GM23338 (cell line): ENCODE measurements at regions not wholly inside any gene's neighbourhood (a gene's known extent, or its start where the extent isn't known, plus 50 kb on each side); places are given as distances from the start of the nearest gene placed in this dataset.

Experiments
- ATAC-seq: fragments of 200-7000 bp; cut with Tn5 transposase; 3 replicates; pipeline ENCODE4 v1.9.1; 2020
- DNase-seq: peaks from one replicate; pipeline ENCODE4 v3.0.0-alpha.2; 2015; ENCODE audit warnings: low spot score
- H2AFZ ChIP-seq: fragments of 200-600 bp; sonication (generic); 2 replicates; pipeline ENCODE4 v1.8.0; 2016; ENCODE audit warnings: antibody characterized with exemption, mild to moderate bottlenecking, moderate library complexity
- H3F3A ChIP-seq: fragments of 200-600 bp; sonication (generic); replicated peaks from 2 replicates; pipeline ENCODE4 v1.8.0; 2017; ENCODE audit warnings: antibody characterized with exemption, mixed run types, low read depth
- H3K27ac ChIP-seq: fragments of 200-600 bp; sonication (generic); 2 replicates; pipeline ENCODE4 v1.6.1; 2016; ENCODE audit warnings: low read depth
- H3K27me3 ChIP-seq: fragments of 200-600 bp; sonication (generic); 2 replicates; pipeline ENCODE4 v1.8.0; 2016; ENCODE audit warnings: mild to moderate bottlenecking, mixed run types, moderate library complexity; ENCODE audit not compliant: insufficient read depth
- H3K36me3 ChIP-seq: fragments of 200-600 bp; sonication (generic); 2 replicates; pipeline ENCODE4 v1.8.0; 2016; ENCODE audit warnings: mild to moderate bottlenecking; ENCODE audit not compliant: insufficient read depth
- H3K4me1 ChIP-seq: fragments of 200-600 bp; sonication (generic); 2 replicates; pipeline ENCODE4 v1.8.0; 2016; ENCODE audit warnings: mild to moderate bottlenecking, moderate library complexity; ENCODE audit not compliant: insufficient read depth
- H3K4me2 ChIP-seq: fragments of 200-600 bp; sonication (generic); 2 replicates; pipeline ENCODE4 v1.7.1; 2017; ENCODE audit warnings: mixed run types
- H3K4me3 ChIP-seq: fragments of 200-600 bp; sonication (generic); 2 replicates; pipeline ENCODE4 v1.6.1; 2016; ENCODE audit warnings: mixed run types
- H3K79me2 ChIP-seq: fragments of 200-600 bp; sonication (generic); replicated peaks from 2 replicates; pipeline ENCODE4 v1.8.0; 2017; ENCODE audit warnings: mild to moderate bottlenecking; ENCODE audit not compliant: insufficient read depth
- H3K9me2 ChIP-seq: fragments of 200-600 bp; sonication (generic); 2 replicates; pipeline ENCODE4 v1.8.0; 2017; ENCODE audit not compliant: insufficient read depth
- H4K20me1 ChIP-seq: fragments of 200-600 bp; sonication (generic); replicated peaks from 2 replicates; pipeline ENCODE4 v1.8.0; 2017; ENCODE audit warnings: mild to moderate bottlenecking; ENCODE audit not compliant: insufficient read depth
- H3K27ac Mint-ChIP-seq: 2 replicates; pipeline ENCODE4 v1.8.0; 2020; ENCODE audit warnings: inconsistent platforms, mild to moderate bottlenecking, moderate library complexity, mixed read lengths
- H3K27me3 Mint-ChIP-seq: 3 replicates; pipeline ENCODE4 v1.8.0; 2022; ENCODE audit warnings: low read depth, mild to moderate bottlenecking, moderate library complexity, mixed read lengths, inconsistent platforms; ENCODE audit not compliant: insufficient read depth, poor library complexity
- H3K36me3 Mint-ChIP-seq: 3 replicates; pipeline ENCODE4 v1.8.0; 2021; ENCODE audit warnings: low read depth, mild to moderate bottlenecking, inconsistent platforms, moderate library complexity, mixed read lengths
- H3K4me1 Mint-ChIP-seq: 3 replicates; pipeline ENCODE4 v1.8.0; 2020; ENCODE audit warnings: mild to moderate bottlenecking, inconsistent platforms, mixed read lengths
- H3K4me3 Mint-ChIP-seq: 3 replicates; pipeline ENCODE4 v1.8.0; 2021; ENCODE audit warnings: moderate library complexity, mild to moderate bottlenecking, inconsistent platforms, mixed read lengths
- H3K9me3 Mint-ChIP-seq: 3 replicates; pipeline ENCODE4 v1.8.0; 2020; ENCODE audit warnings: moderate library complexity, mild to moderate bottlenecking, inconsistent platforms, mixed read lengths
- CREB1 ChIP-seq: fragments of 250-450 bp; sonication (Bioruptor Pico); IDR thresholded peaks from 2 replicates; pipeline ENCODE4 v1.5.0; 2020; ENCODE audit warnings: low read depth, mild to moderate bottlenecking, moderate library complexity
- EZH2 ChIP-seq: fragments of 200-600 bp; sonication (generic); IDR thresholded peaks from one replicate; pipeline ENCODE4 v1.8.0; 2017; ENCODE audit warnings: antibody characterized with exemption, mild to moderate bottlenecking, low read depth; ENCODE audit not compliant: unreplicated experiment
- EZH2phosphoT487 ChIP-seq: fragments of 200-600 bp; sonication (generic); IDR thresholded peaks from one replicate; pipeline ENCODE4 v1.8.1; 2018; ENCODE audit warnings: antibody characterized with exemption; ENCODE audit not compliant: unreplicated experiment
- JUNB ChIP-seq: IDR thresholded peaks from one replicate; pipeline ENCODE4 v1.6.1; 2016; ENCODE audit warnings: antibody characterized with exemption; ENCODE audit not compliant: unreplicated experiment
- NANOG ChIP-seq: IDR thresholded peaks from 2 replicates; pipeline ENCODE4 v1.6.1; 2016; ENCODE audit warnings: antibody characterized with exemption, borderline replicate concordance
- POLR2AphosphoS5 ChIP-seq: IDR thresholded peaks from 2 replicates; pipeline ENCODE4 v1.6.1; 2016; ENCODE audit warnings: antibody characterized with exemption, low read depth
- STAT1 ChIP-seq: IDR thresholded peaks from one replicate; pipeline ENCODE4 v1.6.1; 2016; ENCODE audit warnings: antibody characterized with exemption; ENCODE audit not compliant: unreplicated experiment
- ZNF114 ChIP-seq: fragments of 250-450 bp; sonication (Bioruptor Pico); IDR thresholded peaks from 2 replicates; pipeline ENCODE4 v1.5.0; 2020; ENCODE audit warnings: mild to moderate bottlenecking, moderate library complexity
- ZNF331 ChIP-seq: fragments of 250-450 bp; sonication (Bioruptor Pico); IDR thresholded peaks from 2 replicates; pipeline ENCODE4 v1.5.0; 2020; ENCODE audit warnings: low read depth, mild to moderate bottlenecking, moderate library complexity
- TF ChIP-seq, protein P1 (sequence below), 2 experiments: fragments of 200-600 bp in 1 of 2; sonication (generic) in 1 of 2; conservative IDR thresholded peaks; 2 replicates each; pipeline versions ENCODE4 v1.5.1 to v1.6.1; 2016 to 2017; ENCODE audit warnings: antibody characterized with exemption in 2 of 2, low read depth in 2 of 2, mild to moderate bottlenecking in 2 of 2, moderate library complexity in 1 of 2
- TF ChIP-seq, protein P2 (sequence below): fragments of 250-450 bp; sonication (Bioruptor Pico); IDR thresholded peaks from 2 replicates; pipeline ENCODE4 v1.5.0; 2020; ENCODE audit warnings: mild to moderate bottlenecking, moderate library complexity

DNA sequence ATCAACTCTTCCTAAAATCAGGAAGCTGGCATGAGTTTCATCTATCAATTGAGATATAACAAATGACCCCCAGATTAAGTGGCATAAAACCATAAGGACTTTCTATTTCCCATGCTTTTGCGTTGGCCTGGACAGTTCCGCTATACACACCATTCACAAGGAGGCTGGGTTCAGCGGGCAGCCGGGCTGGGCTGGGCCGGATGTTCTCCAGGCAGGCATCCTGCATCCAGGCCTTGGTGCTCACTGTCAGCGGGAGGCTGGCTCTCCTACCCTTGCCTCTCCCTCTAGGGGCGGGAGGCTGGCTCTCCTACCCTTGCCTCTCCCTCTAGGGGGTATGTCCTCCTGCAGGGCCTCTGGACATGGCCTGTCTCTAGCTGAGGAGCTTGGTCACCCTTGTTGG lies 266.0 kb upstream of the ARRDC4 start:
- H3K36me3 ChIP-seq: no peaks in the 10 kb centered on the region
- H3K9me2 ChIP-seq: no peaks in the 10 kb centered on the region
- no peak; the same call in 2 of the 3 replicates for ATAC-seq
- H3K4me2 ChIP-seq: no peak overlapping the region
- no peaks in the 10 kb centered on the region for H4K20me1 ChIP-seq
- no peaks in the 10 kb centered on the region for H3F3A ChIP-seq
- Mint-ChIP-seq H3K27ac (no peak overlapping the region), H3K9me3 (0 out of 3 replicates have a peak, but pooled peaks cover 3% of the 10 kb centered on the region), H3K36me3 (no peaks in the 10 kb centered on the region), H3K4me1 (no peaks in the 10 kb centered on the region), H3K27me3 (peaks cover 3% of the 10 kb centered on the region), H3K4me3 (no peak overlapping the region)
- TF ChIP-seq ZNF114 (no peak), NANOG (no peak), STAT1 (no peak), ZNF331 (CRISPR knock-in tag) (no peak), JUNB (no peak)
- TF ChIP-seq, protein P1, sequence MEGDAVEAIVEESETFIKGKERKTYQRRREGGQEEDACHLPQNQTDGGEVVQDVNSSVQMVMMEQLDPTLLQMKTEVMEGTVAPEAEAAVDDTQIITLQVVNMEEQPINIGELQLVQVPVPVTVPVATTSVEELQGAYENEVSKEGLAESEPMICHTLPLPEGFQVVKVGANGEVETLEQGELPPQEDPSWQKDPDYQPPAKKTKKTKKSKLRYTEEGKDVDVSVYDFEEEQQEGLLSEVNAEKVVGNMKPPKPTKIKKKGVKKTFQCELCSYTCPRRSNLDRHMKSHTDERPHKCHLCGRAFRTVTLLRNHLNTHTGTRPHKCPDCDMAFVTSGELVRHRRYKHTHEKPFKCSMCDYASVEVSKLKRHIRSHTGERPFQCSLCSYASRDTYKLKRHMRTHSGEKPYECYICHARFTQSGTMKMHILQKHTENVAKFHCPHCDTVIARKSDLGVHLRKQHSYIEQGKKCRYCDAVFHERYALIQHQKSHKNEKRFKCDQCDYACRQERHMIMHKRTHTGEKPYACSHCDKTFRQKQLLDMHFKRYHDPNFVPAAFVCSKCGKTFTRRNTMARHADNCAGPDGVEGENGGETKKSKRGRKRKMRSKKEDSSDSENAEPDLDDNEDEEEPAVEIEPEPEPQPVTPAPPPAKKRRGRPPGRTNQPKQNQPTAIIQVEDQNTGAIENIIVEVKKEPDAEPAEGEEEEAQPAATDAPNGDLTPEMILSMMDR (conservative IDR thresholded peaks at IDR 0.05; ENCODE audit: low read depth in 2 of 2): no peak
- no peak overlapping the region for H3K27ac ChIP-seq
- no peak for DNase-seq
- no peaks in the 10 kb centered on the region for H3K79me2 ChIP-seq
- H3K27me3 ChIP-seq: no peaks in the 10 kb centered on the region
- no peak overlapping the region for H3K4me3 ChIP-seq
- H3K4me1 ChIP-seq: no peaks in the 10 kb centered on the region
- no peak overlapping the region for H2AFZ ChIP-seq

DNA sequence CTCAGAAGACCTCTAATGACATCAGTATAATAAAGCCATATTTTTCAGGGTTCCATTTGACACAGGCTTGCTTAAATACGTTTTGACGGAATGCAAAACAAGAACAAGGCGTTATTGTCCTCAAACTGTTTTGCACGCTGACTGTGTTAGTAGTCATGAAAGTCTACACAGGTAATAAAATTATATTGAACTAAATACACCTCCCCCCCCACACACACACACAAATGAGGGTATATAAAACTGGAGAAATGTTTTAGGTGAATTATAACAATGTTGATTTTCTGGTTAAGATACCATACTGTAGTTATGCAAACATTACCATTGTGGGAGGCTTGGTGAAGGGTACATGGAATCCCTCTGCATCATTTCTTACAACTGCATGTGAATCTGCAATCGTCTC lies 257.1 kb upstream of the ARRDC4 start:
- Histone ChIP-seq H3K79me2 (no peaks in the 10 kb centered on the region), H3K4me3 (no peak overlapping the region), H3K36me3 (no peaks in the 10 kb centered on the region), H3K4me2 (no peak overlapping the region), H3K4me1 (no peaks in the 10 kb centered on the region), H4K20me1 (no peaks in the 10 kb centered on the region), H3K9me2 (no peaks in the 10 kb centered on the region), H3F3A (no peaks in the 10 kb centered on the region), H3K27me3 (no peaks in the 10 kb centered on the region), H3K27ac (no peak overlapping the region), H2AFZ (no peak overlapping the region)
- H3K4me1 Mint-ChIP-seq: no peaks in the 10 kb centered on the region
- H3K27ac Mint-ChIP-seq: no peak overlapping the region
- peaks cover 1% of the 10 kb centered on the region for H3K27me3 Mint-ChIP-seq
- DNase-seq (no peak), ATAC-seq (no peak)
- H3K9me3 Mint-ChIP-seq: no peaks in the 10 kb centered on the region; the same call in 2 of the 3 replicates
- H3K4me3 Mint-ChIP-seq: no peak overlapping the region
- no peaks in the 10 kb centered on the region for H3K36me3 Mint-ChIP-seq
- TF ChIP-seq NANOG: no peak
- no peak for TF ChIP-seq POLR2AphosphoS5
- no peak for TF ChIP-seq CREB1
- TF ChIP-seq JUNB: no peak
- no peak for TF ChIP-seq EZH2
- TF ChIP-seq EZH2phosphoT487: no peak
- no peak for TF ChIP-seq ZNF114
- TF ChIP-seq, protein P2, sequence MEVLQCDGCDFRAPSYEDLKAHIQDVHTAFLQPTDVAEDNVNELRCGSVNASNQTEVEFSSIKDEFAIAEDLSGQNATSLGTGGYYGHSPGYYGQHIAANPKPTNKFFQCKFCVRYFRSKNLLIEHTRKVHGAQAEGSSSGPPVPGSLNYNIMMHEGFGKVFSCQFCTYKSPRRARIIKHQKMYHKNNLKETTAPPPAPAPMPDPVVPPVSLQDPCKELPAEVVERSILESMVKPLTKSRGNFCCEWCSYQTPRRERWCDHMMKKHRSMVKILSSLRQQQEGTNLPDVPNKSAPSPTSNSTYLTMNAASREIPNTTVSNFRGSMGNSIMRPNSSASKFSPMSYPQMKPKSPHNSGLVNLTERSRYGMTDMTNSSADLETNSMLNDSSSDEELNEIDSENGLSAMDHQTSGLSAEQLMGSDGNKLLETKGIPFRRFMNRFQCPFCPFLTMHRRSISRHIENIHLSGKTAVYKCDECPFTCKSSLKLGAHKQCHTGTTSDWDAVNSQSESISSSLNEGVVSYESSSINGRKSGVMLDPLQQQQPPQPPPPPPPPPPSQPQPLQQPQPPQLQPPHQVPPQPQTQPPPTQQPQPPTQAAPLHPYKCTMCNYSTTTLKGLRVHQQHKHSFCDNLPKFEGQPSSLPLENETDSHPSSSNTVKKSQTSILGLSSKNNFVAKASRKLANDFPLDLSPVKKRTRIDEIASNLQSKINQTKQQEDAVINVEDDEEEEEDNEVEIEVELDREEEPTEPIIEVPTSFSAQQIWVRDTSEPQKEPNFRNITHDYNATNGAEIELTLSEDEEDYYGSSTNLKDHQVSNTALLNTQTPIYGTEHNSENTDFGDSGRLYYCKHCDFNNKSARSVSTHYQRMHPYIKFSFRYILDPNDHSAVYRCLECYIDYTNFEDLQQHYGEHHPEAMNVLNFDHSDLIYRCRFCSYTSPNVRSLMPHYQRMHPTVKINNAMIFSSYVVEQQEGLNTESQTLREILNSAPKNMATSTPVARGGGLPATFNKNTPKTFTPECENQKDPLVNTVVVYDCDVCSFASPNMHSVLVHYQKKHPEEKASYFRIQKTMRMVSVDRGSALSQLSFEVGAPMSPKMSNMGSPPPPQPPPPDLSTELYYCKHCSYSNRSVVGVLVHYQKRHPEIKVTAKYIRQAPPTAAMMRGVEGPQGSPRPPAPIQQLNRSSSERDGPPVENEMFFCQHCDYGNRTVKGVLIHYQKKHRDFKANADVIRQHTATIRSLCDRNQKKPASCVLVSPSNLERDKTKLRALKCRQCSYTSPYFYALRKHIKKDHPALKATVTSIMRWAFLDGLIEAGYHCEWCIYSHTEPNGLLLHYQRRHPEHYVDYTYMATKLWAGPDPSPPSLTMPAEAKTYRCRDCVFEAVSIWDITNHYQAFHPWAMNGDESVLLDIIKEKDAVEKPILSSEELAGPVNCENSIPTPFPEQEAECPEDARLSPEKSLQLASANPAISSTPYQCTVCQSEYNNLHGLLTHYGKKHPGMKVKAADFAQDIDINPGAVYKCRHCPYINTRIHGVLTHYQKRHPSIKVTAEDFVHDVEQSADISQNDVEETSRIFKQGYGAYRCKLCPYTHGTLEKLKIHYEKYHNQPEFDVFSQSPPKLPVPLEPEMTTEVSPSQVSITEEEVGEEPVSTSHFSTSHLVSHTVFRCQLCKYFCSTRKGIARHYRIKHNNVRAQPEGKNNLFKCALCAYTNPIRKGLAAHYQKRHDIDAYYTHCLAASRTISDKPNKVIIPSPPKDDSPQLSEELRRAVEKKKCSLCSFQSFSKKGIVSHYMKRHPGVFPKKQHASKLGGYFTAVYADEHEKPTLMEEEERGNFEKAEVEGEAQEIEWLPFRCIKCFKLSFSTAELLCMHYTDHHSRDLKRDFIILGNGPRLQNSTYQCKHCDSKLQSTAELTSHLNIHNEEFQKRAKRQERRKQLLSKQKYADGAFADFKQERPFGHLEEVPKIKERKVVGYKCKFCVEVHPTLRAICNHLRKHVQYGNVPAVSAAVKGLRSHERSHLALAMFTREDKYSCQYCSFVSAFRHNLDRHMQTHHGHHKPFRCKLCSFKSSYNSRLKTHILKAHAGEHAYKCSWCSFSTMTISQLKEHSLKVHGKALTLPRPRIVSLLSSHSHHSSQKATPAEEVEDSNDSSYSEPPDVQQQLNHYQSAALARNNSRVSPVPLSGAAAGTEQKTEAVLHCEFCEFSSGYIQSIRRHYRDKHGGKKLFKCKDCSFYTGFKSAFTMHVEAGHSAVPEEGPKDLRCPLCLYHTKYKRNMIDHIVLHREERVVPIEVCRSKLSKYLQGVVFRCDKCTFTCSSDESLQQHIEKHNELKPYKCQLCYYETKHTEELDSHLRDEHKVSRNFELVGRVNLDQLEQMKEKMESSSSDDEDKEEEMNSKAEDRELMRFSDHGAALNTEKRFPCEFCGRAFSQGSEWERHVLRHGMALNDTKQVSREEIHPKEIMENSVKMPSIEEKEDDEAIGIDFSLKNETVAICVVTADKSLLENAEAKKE (CRISPR knock-in tag): no peak
- no peak for TF ChIP-seq STAT1
- TF ChIP-seq, protein P1 (conservative IDR thresholded peaks at IDR 0.05; ENCODE audit: low read depth in 2 of 2): no peak
- TF ChIP-seq ZNF331 (CRISPR knock-in tag): no peak
